NCI-H526 treated with DMSO at 0.1 percent for 48 hours (cell line): ENCODE measurements at regions not wholly inside any gene's neighbourhood (a gene's known extent, or its start where the extent isn't known, plus 50 kb on each side); places are given as distances from the start of the nearest gene placed in this dataset.
"Not testable (repeated sequence)": the region's sequence is repeated elsewhere in the genome, so short reads cannot be mapped to it uniquely, and the experiment has no call there.

Source experiments
- DNase-seq: peaks from one replicate; lab custom pipeline; 2025; lab: John Stamatoyannopoulos, UW

GRCh38 chr10:70990156-70990555 is 101.8 kb upstream of the PCBD1 start:
- DNase-seq, result not testable (repeated sequence)

GRCh38 chr10:70990681-70991080 is 102.3 kb upstream of the PCBD1 start:
- no peak for DNase-seq

GRCh38 chr10:70991140-70992124 is 103.1 kb upstream of the PCBD1 start:
- no peak for DNase-seq

GRCh38 chr10:70992436-70992835 is 104.1 kb upstream of the PCBD1 start:
- DNase-seq, result no peak

GRCh38 chr10:70993051-70993450 is 104.7 kb upstream of the PCBD1 start:
- no peak for DNase-seq

- no peak for DNase-seq
Measured at GRCh38 chr10:70996549-70996948, 108.2 kb upstream of the PCBD1 start.

- no peak for DNase-seq
Measured at GRCh38 chr10:70997236-70997635, 108.9 kb upstream of the PCBD1 start.

GRCh38 chr10:70998086-70998485 is 109.7 kb upstream of the PCBD1 start:
- DNase-seq, result no peak

- DNase-seq, result no peak
Measured at GRCh38 chr10:71001470-71001869, 113.1 kb upstream of the PCBD1 start.

- DNase-seq, result no peak
Measured at GRCh38 chr10:71004176-71005075, 116.1 kb upstream of the PCBD1 start.

- DNase-seq, result no peak
Measured at GRCh38 chr10:71005337-71006305, 117.3 kb upstream of the PCBD1 start.

- DNase-seq, result no peak
Measured at GRCh38 chr10:71006506-71006905, 118.1 kb upstream of the PCBD1 start.

GRCh38 chr10:71007516-71007915 is 119.2 kb upstream of the PCBD1 start:
- DNase-seq, result no peak

- DNase-seq, result no peak
Measured at GRCh38 chr10:71008150-71008549, 119.8 kb upstream of the PCBD1 start.

- DNase-seq, result no peak
Measured at GRCh38 chr10:71009126-71009525, 120.8 kb upstream of the PCBD1 start.

GRCh38 chr10:71010730-71011129 is 122.4 kb upstream of the PCBD1 start:
- DNase-seq, result no peak

GRCh38 chr10:71011141-71011540 is 122.8 kb upstream of the PCBD1 start:
- DNase-seq, result no peak

GRCh38 chr10:71014021-71014805 is 125.8 kb upstream of the PCBD1 start:
- no peak for DNase-seq

GRCh38 chr10:71015674-71016073 is 127.3 kb upstream of the PCBD1 start:
- DNase-seq, result no peak

GRCh38 chr10:71020061-71020460 is 131.7 kb upstream of the PCBD1 start:
- not testable (repeated sequence) for DNase-seq

- no peak for DNase-seq
Measured at GRCh38 chr10:71021402-71021801, 133.0 kb upstream of the PCBD1 start.
